Suppressor macrophage treated with lipopolysaccharide for 1 hour (primary cell): ENCODE measurements at regions not wholly inside any gene's neighbourhood (a gene's known extent, or its start where the extent isn't known, plus 50 kb on each side); places are given as distances from the start of the nearest gene placed in this dataset.
"Not testable (repeated sequence)": the region's sequence is repeated elsewhere in the genome, so short reads cannot be mapped to it uniquely, and the experiment has no call there.

Source experiments
- DNase-seq, 3 donors: peaks; one replicate each; pipeline ENCODE4 v3.0.0-alpha.2; 2020 to 2022

GRCh38 chr11:71383461-71383860, 64.7 kb downstream of the DHCR7 start:
- DNase-seq = no peak

GRCh38 chr11:71381781-71382505, 66.2 kb downstream of the DHCR7 start:
- DNase-seq = no peak

GRCh38 chr11:71379701-71380100, 68.5 kb downstream of the DHCR7 start:
- DNase-seq = no peak

- DNase-seq = no peak
These were observed 74.3 kb downstream of the DHCR7 start for GRCh38 chr11:71373791-71374454.

- DNase-seq = peak in 1 of 3 donors; percentile 5
These were observed 75.2 kb downstream of the DHCR7 start for GRCh38 chr11:71372693-71373657.

- DNase-seq = no peak
These were observed 76.5 kb downstream of the DHCR7 start for GRCh38 chr11:71371674-71372069.

- DNase-seq = no peak
These were observed 77.1 kb downstream of the DHCR7 start for GRCh38 chr11:71370895-71371673.

- no peak for DNase-seq
These were observed 78.0 kb downstream of the DHCR7 start for GRCh38 chr11:71370020-71370747.

GRCh38 chr11:71369411-71369810, 78.8 kb downstream of the DHCR7 start:
- DNase-seq = no peak

- no peak for DNase-seq
These were observed 79.2 kb downstream of the DHCR7 start for GRCh38 chr11:71368966-71369365.

GRCh38 chr11:71367756-71368155, 80.4 kb downstream of the DHCR7 start:
- DNase-seq = no peak

- not testable (repeated sequence) for DNase-seq
These were observed 80.9 kb downstream of the DHCR7 start for GRCh38 chr11:71367276-71367675.

GRCh38 chr11:71366076-71366475, 82.1 kb downstream of the DHCR7 start:
- DNase-seq = no peak

- no peak for DNase-seq
These were observed 82.6 kb downstream of the DHCR7 start for GRCh38 chr11:71365626-71366025.

- no peak for DNase-seq
These were observed 83.4 kb downstream of the DHCR7 start for GRCh38 chr11:71364806-71365205.

- no peak for DNase-seq
These were observed 84.0 kb downstream of the DHCR7 start for GRCh38 chr11:71364176-71364671.

- no peak for DNase-seq
These were observed 84.5 kb downstream of the DHCR7 start for GRCh38 chr11:71363721-71364120.

GRCh38 chr11:71358963-71359567, 89.1 kb downstream of the DHCR7 start:
- no peak for DNase-seq

GRCh38 chr11:71358122-71358728, 90.0 kb downstream of the DHCR7 start:
- DNase-seq = no peak

- DNase-seq = no peak
These were observed 90.8 kb downstream of the DHCR7 start for GRCh38 chr11:71357414-71357813.

- no peak for DNase-seq
These were observed 91.3 kb downstream of the DHCR7 start for GRCh38 chr11:71356904-71357303.
